Neural cell (in vitro differentiated cells): ENCODE measurements at regions not wholly inside any gene's neighbourhood (a gene's known extent, or its start where the extent isn't known, plus 50 kb on each side); places are given as distances from the start of the nearest gene placed in this dataset.

Source experiments
- H2AFZ ChIP-seq: fragments of 200-600, 300-800 bp; sonication (generic), shearing (Covaris generic); 2 replicates; pipeline ENCODE4 v1.6.0; 2014; ENCODE audit warnings: low read depth, mild to moderate bottlenecking, antibody characterized with exemption, low read length, moderate library complexity
- H3F3A ChIP-seq: fragments of 200-600 bp; shearing (Covaris generic); 2 replicates; pipeline ENCODE4 v1.6.1; 2016; ENCODE audit warnings: mild to moderate bottlenecking, moderate library complexity, mixed read lengths, antibody characterized with exemption, low read length; ENCODE audit not compliant: insufficient read depth, poor library complexity, severe bottlenecking
- H3K27ac ChIP-seq: fragments of 200-600, 300-800 bp; sonication (generic), shearing (Covaris generic); 2 replicates; pipeline ENCODE4 v1.5.1; 2014; ENCODE audit warnings: mild to moderate bottlenecking, low read length, moderate library complexity
- H3K27me3 ChIP-seq: fragments of 300-800, 200-600 bp; sonication (generic), shearing (Covaris generic); 2 replicates; pipeline ENCODE4 v1.6.0; 2014; ENCODE audit warnings: mild to moderate bottlenecking, low read depth, low read length, moderate library complexity; ENCODE audit not compliant: insufficient read depth
- H3K36me3 ChIP-seq: fragments of 300-800, 200-600 bp; sonication (generic), shearing (Covaris generic); 2 replicates; pipeline ENCODE4 v1.5.1; 2014; ENCODE audit warnings: mild to moderate bottlenecking, antibody characterized with exemption, low read length, moderate library complexity; ENCODE audit not compliant: insufficient read depth
- H3K4me2 ChIP-seq: fragments of 300-800, 200-600 bp; sonication (generic), shearing (Covaris generic); 2 replicates; pipeline ENCODE4 v1.6.0; 2014; ENCODE audit warnings: mild to moderate bottlenecking, low read length
- H3K4me3 ChIP-seq: fragments of 300-800, 200-600 bp; sonication (generic), shearing (Covaris generic); 2 replicates; pipeline ENCODE4 v1.5.1; 2014; ENCODE audit warnings: mild to moderate bottlenecking, low read length, moderate library complexity
- H3K79me2 ChIP-seq: fragments of 200-600 bp; shearing (Covaris generic); replicated peaks from 2 replicates; pipeline ENCODE4 v1.6.0; 2014; ENCODE audit warnings: mild to moderate bottlenecking, low read length, moderate library complexity; ENCODE audit not compliant: insufficient read depth
- H3K9ac ChIP-seq: fragments of 300-800, 200-600 bp; sonication (generic), shearing (Covaris generic); 2 replicates; pipeline ENCODE4 v1.6.1; 2016; ENCODE audit warnings: mild to moderate bottlenecking, low read length, mixed read lengths
- H3K9me2 ChIP-seq: fragments of 200-600 bp; shearing (Covaris generic); 2 replicates; pipeline ENCODE4 v1.6.1; 2016; ENCODE audit warnings: mild to moderate bottlenecking, low read length, mixed read lengths; ENCODE audit not compliant: insufficient read depth
- H3K9me3 ChIP-seq: fragments of 200-600, 300-800 bp; sonication (generic), shearing (Covaris generic); 2 replicates; pipeline ENCODE4 v1.6.1; 2016; ENCODE audit warnings: mild to moderate bottlenecking, mixed run types, low read length, moderate library complexity, mixed read lengths
- H4K20me1 ChIP-seq: fragments of 200-600 bp; shearing (Covaris generic); 2 replicates; pipeline ENCODE4 v1.6.1; 2016; ENCODE audit warnings: mild to moderate bottlenecking, mixed run types; ENCODE audit not compliant: insufficient read depth
- CTCF ChIP-seq: fragments of 450-650 bp; IDR thresholded peaks from 2 replicates; pipeline ENCODE4 v1.5.1; 2014; ENCODE audit warnings: antibody characterized with exemption, mild to moderate bottlenecking, moderate library complexity; ENCODE audit not compliant: poor library complexity, severe bottlenecking
- EP300 ChIP-seq: fragments of 450-650 bp; conservative IDR thresholded peaks from 2 replicates; pipeline ENCODE4 v1.6.1; 2014; ENCODE audit warnings: antibody characterized with exemption, mild to moderate bottlenecking, moderate library complexity; ENCODE audit not compliant: poor library complexity, severe bottlenecking
- EZH2 ChIP-seq: fragments of 200-600, 300-800 bp; shearing (Covaris generic), sonication (generic); IDR thresholded peaks from 2 replicates; pipeline ENCODE4 v1.6.1; 2014; ENCODE audit warnings: antibody characterized with exemption, low read length, borderline replicate concordance, mild to moderate bottlenecking; ENCODE audit not compliant: insufficient read depth, poor library complexity, severe bottlenecking
- MXI1 ChIP-seq: fragments of 450-650 bp; conservative IDR thresholded peaks from 2 replicates; pipeline ENCODE4 v1.6.1; 2014; ENCODE audit warnings: antibody characterized with exemption, mild to moderate bottlenecking; ENCODE audit not compliant: poor library complexity, severe bottlenecking
- POLR2AphosphoS5 ChIP-seq: IDR thresholded peaks from 2 replicates; pipeline ENCODE4 v1.6.1; 2012
- RAD21 ChIP-seq: fragments of 450-650 bp; conservative IDR thresholded peaks from 2 replicates; pipeline ENCODE4 v1.6.1; 2014; ENCODE audit warnings: antibody characterized with exemption, mild to moderate bottlenecking, moderate library complexity
- REST ChIP-seq: IDR thresholded peaks from 2 replicates; pipeline ENCODE4 v1.6.1; 2012; ENCODE audit warnings: borderline replicate concordance
- SMC3 ChIP-seq: fragments of 450-650 bp; conservative IDR thresholded peaks from 2 replicates; pipeline ENCODE4 v1.6.1; 2014; ENCODE audit warnings: antibody characterized with exemption, mild to moderate bottlenecking, moderate library complexity; ENCODE audit not compliant: poor library complexity
- TAF1 ChIP-seq: IDR thresholded peaks from 2 replicates; pipeline ENCODE4 v1.6.1; 2012; ENCODE audit warnings: low read depth

- no peak overlapping the region for H2AFZ ChIP-seq
These were observed 148.4 kb downstream of the KLF6 start for GRCh38 chr10:3636356-3637181.

GRCh38 chr10:3635697-3636096, 149.3 kb downstream of the KLF6 start:
- TF ChIP-seq RAD21 (no peak), REST (no peak), CTCF (no peak), POLR2AphosphoS5 (no peak)
- no peaks in the 10 kb centered on the region for H3K79me2 ChIP-seq

More at GRCh38 chr10:3636356-3637181, 148.4 kb downstream of the KLF6 start:
- Histone ChIP-seq H3K79me2 (no peaks in the 10 kb centered on the region), H3F3A (no peaks in the 10 kb centered on the region), H3K27me3 (no peaks in the 10 kb centered on the region), H3K9me3 (no peaks in the 10 kb centered on the region), H3K4me2 (no peak overlapping the region), H3K36me3 (no peaks in the 10 kb centered on the region), H3K4me3 (no peak overlapping the region), H4K20me1 (no peaks in the 10 kb centered on the region), H3K9me2 (no peaks in the 10 kb centered on the region), H3K9ac (no peak overlapping the region), H3K27ac (no peak overlapping the region)
- TF ChIP-seq POLR2AphosphoS5: no peak
- no peak for TF ChIP-seq SMC3
- no peak for TF ChIP-seq EZH2
- TF ChIP-seq MXI1: no peak
- no peak for TF ChIP-seq TAF1
- TF ChIP-seq CTCF: no peak
- TF ChIP-seq REST: no peak
- no peak for TF ChIP-seq RAD21
- no peak for TF ChIP-seq EP300

More at GRCh38 chr10:3635697-3636096, 149.3 kb downstream of the KLF6 start:
- H3K27me3 ChIP-seq: no peaks in the 10 kb centered on the region
- no peaks in the 10 kb centered on the region for H3K9me2 ChIP-seq
- H3K36me3 ChIP-seq: no peaks in the 10 kb centered on the region
- no peak overlapping the region for H3K4me3 ChIP-seq
- H3K27ac ChIP-seq: no peak overlapping the region
- no peaks in the 10 kb centered on the region for H3K9me3 ChIP-seq
- H4K20me1 ChIP-seq: no peaks in the 10 kb centered on the region
- H3K4me2 ChIP-seq: no peak overlapping the region
- no peaks in the 10 kb centered on the region for H3F3A ChIP-seq
- no peak overlapping the region for H3K9ac ChIP-seq
- H2AFZ ChIP-seq: no peak overlapping the region
